Activated T-cell treated with anti-CD3 and anti-CD28 coated beads for 4 hours (primary cell): ENCODE measurements at regions not wholly inside any gene's neighbourhood (a gene's known extent, or its start where the extent isn't known, plus 50 kb on each side); places are given as distances from the start of the nearest gene placed in this dataset.

Experiments used
- DNase-seq: peaks from one replicate; pipeline ENCODE4 v3.0.0-alpha.2; 2020

GRCh38 chr2:240287496-240288086 lies 147.1 kb upstream of the OTOS start:
- no peak for DNase-seq

- no peak for DNase-seq
Measured at GRCh38 chr2:240288087-240288521, 147.4 kb upstream of the GPC1 start.

- no peak for DNase-seq
Measured at GRCh38 chr2:240289701-240290431, 145.6 kb upstream of the GPC1 start.

GRCh38 chr2:240290432-240291336 lies 144.8 kb upstream of the GPC1 start:
- no peak for DNase-seq

- DNase-seq, result no peak
Measured at GRCh38 chr2:240291337-240292034, 144.0 kb upstream of the GPC1 start.

- DNase-seq, result no peak
Measured at GRCh38 chr2:240292035-240292574, 143.4 kb upstream of the GPC1 start.

GRCh38 chr2:240292619-240293525 lies 142.6 kb upstream of the GPC1 start:
- DNase-seq, result no peak

GRCh38 chr2:240293557-240294461 lies 141.7 kb upstream of the GPC1 start:
- no peak for DNase-seq

GRCh38 chr2:240294514-240294913 lies 140.9 kb upstream of the GPC1 start:
- no peak for DNase-seq

- no peak for DNase-seq
Measured at GRCh38 chr2:240295256-240296103, 140.0 kb upstream of the GPC1 start.

- DNase-seq, result no peak
Measured at GRCh38 chr2:240296104-240296406, 139.4 kb upstream of the GPC1 start.

- DNase-seq, result no peak
Measured at GRCh38 chr2:240296476-240297255, 138.8 kb upstream of the GPC1 start.

- DNase-seq, result no peak
Measured at GRCh38 chr2:240297256-240298116, 138.0 kb upstream of the GPC1 start.

- DNase-seq, result no peak
Measured at GRCh38 chr2:240298117-240298790, 137.2 kb upstream of the GPC1 start.

- DNase-seq, result no peak
Measured at GRCh38 chr2:240298803-240299709, 136.4 kb upstream of the GPC1 start.

GRCh38 chr2:240299710-240300068 lies 135.8 kb upstream of the GPC1 start:
- no peak for DNase-seq
